ENCODE measurements at regions not wholly inside any gene's neighbourhood (a gene's known extent, or its start where the extent isn't known, plus 50 kb on each side); places are given as distances from the start of the nearest gene placed in this dataset.

- peaks cover 0 to 2% of the 10 kb centered on the region in 2 donors for H3K9me3 ChIP-seq (ENCODE audit: control insufficient read depth in 2 of 2, insufficient read depth in 1 of 2, low read depth in 1 of 2, low read length in 1 of 2)
- no peaks in the 10 kb centered on the region for H3K4me1 ChIP-seq (ENCODE audit: control insufficient read depth in 2 of 2, insufficient read depth in 2 of 2, low read length in 1 of 2)
- no peaks in the 10 kb centered on the region for H3K36me3 ChIP-seq (ENCODE audit: control insufficient read depth in 2 of 2, insufficient read depth in 2 of 2, low read length in 1 of 2)
- WGBS, 2 donors: 64 to 73% methylated on average over 6 of the region's 6 CpGs
- H3K27me3 ChIP-seq (ENCODE audit: control insufficient read depth in 1 of 2, insufficient read depth in 2 of 2, low read length in 2 of 2): no peaks in the 10 kb centered on the region
- no peak overlapping the region for H3K27ac ChIP-seq (ENCODE audit: low read depth in 2 of 2, low read length in 1 of 2)
- H3K4me3 ChIP-seq (ENCODE audit: low read depth in 1 of 2, low read length in 2 of 2): no peak overlapping the region
Observed at GRCh38 chr2:887639-888038, 63.0 kb upstream of the SNTG2 start.

DNA sequence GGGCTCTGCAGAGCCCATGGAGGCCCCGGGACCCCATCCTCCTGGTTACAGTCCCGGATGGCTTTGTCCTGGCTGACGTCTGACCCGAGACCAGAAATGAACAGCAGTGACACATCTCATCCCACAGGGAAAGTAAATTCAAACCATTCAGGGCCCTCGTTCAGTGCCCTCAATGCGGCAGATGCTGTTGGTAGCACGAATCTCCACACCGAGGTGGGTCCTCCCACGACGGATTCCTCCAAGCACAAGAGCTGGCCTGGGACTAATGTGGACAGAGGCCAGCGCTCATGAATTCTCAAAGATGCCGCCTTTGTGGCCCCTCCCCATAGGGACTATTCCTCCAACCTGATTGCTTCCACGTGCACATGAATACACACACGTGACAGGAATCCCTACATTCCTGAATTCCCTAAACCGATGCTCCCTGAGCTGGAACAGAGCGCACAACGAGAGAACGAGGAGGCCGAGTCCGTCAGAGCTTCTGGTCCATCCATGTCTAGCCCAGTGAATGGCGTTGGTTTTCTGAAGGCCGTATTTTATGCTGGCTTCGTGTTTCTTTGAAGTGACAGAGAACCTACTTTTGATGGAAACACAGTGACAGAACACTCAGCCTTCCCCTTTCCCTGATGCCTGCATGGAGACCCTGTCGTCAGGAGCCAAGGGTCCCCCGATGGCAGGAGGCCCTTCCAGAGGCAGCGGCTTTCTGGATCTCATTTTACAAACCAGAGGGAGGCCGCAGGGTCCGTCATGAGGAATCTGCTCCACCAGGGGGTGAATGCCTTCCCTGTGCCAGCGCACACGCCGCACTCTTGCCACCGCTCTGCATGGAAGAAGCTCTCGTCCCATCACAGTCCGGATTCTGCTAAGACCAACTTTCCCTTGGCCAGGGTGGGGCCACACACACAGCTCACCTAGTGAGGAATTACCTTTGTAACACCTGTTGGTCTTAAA is 64.3 kb upstream of the SNTG2 start:
- H3K27me3 ChIP-seq (ENCODE audit: control insufficient read depth in 1 of 2, insufficient read depth in 2 of 2, low read length in 2 of 2): no peaks in the 10 kb centered on the region
- no peaks in the 10 kb centered on the region for H3K4me1 ChIP-seq (ENCODE audit: control insufficient read depth in 2 of 2, insufficient read depth in 2 of 2, low read length in 1 of 2)
- 91 to 93% methylated on average over 34 of the region's 34 CpGs for WGBS, 2 donors

GRCh38 chr2:885230-886071 is 65.2 kb upstream of the SNTG2 start:
- Histone ChIP-seq H3K4me1 (ENCODE audit: control insufficient read depth in 2 of 2, insufficient read depth in 2 of 2, low read length in 1 of 2) (no peaks in the 10 kb centered on the region), H3K27ac (ENCODE audit: low read depth in 2 of 2, low read length in 1 of 2) (no peak overlapping the region), H3K4me3 (ENCODE audit: low read depth in 1 of 2, low read length in 2 of 2) (no peak overlapping the region), H3K27me3 (ENCODE audit: control insufficient read depth in 1 of 2, insufficient read depth in 2 of 2, low read length in 2 of 2) (no peaks in the 10 kb centered on the region), H3K36me3 (ENCODE audit: control insufficient read depth in 2 of 2, insufficient read depth in 2 of 2, low read length in 1 of 2) (no peaks in the 10 kb centered on the region), H3K9me3 (ENCODE audit: control insufficient read depth in 2 of 2, insufficient read depth in 1 of 2, low read depth in 1 of 2, low read length in 1 of 2) (peaks cover 0 to 2% of the 10 kb centered on the region in 2 donors)
- 70% methylated on average over 26 of the region's 26 CpGs for WGBS, 2 donors

More for the DNA sequence above, 64.3 kb upstream of the SNTG2 start:
- Histone ChIP-seq H3K36me3 (ENCODE audit: control insufficient read depth in 2 of 2, insufficient read depth in 2 of 2, low read length in 1 of 2) (no peaks in the 10 kb centered on the region), H3K4me3 (ENCODE audit: low read depth in 1 of 2, low read length in 2 of 2) (no peak overlapping the region), H3K27ac (ENCODE audit: low read depth in 2 of 2, low read length in 1 of 2) (no peak overlapping the region), H3K9me3 (ENCODE audit: control insufficient read depth in 2 of 2, insufficient read depth in 1 of 2, low read depth in 1 of 2, low read length in 1 of 2) (peaks cover 0 to 2% of the 10 kb centered on the region in 2 donors)

DNA sequence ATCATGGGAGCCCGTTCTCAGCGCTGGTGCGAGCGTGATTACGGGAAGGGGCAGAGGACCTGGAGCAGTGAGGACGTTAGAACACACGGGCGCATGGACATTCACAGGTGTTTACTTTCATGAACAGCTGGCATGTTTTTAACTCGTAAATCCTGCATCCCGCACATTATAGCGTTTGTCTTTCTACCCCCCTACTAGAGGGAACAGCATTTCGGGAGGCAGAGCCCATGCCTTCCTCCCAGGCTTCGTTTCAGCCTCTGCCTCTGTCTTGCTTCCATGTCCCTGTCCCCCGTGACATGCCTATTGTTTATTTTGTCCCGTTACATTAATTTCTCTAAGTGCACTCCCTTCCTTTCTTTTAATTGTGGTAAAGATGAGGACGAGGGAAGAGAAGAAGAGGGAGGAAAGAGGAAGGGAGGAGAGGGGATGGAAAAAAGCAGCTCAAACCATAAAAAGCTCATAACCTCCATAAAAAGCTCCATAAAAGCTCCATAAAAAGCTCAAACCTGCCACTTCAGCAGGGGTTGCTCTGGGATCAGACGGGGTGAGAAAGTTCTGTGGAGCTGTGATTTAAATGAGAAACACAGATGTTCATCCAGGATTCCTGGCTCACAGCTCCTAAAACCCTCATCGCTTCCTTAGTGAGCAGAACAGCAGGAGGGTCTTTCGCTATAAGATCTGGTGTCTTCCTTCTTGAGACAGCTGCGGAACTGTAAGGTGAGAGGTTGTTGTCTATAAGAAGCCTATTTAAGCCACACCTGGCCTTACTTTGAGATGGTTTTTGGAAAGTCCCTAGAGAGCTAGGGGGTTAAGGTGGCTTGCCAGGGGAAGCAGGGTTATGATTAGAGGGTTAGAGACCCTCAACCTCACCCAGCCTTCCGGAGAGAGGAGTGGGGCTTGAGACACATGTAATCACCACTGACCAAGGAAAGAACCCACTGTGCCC is 66.6 kb upstream of the SNTG2 start:
- H3K4me1 ChIP-seq (ENCODE audit: control insufficient read depth in 2 of 2, insufficient read depth in 2 of 2, low read length in 1 of 2): no peaks in the 10 kb centered on the region
- H3K9me3 ChIP-seq (ENCODE audit: control insufficient read depth in 2 of 2, insufficient read depth in 1 of 2, low read depth in 1 of 2, low read length in 1 of 2): peaks cover 0 to 2% of the 10 kb centered on the region in 2 donors
- H3K27ac ChIP-seq (ENCODE audit: low read depth in 2 of 2, low read length in 1 of 2): no peak overlapping the region
- H3K4me3 ChIP-seq (ENCODE audit: low read depth in 1 of 2, low read length in 2 of 2): no peak overlapping the region
- WGBS, 2 donors: 51 to 52% methylated on average over 21 of the region's 21 CpGs
- no peaks in the 10 kb centered on the region for H3K36me3 ChIP-seq (ENCODE audit: control insufficient read depth in 2 of 2, insufficient read depth in 2 of 2, low read length in 1 of 2)
- H3K27me3 ChIP-seq (ENCODE audit: control insufficient read depth in 1 of 2, insufficient read depth in 2 of 2, low read length in 2 of 2): no peaks in the 10 kb centered on the region

DNA sequence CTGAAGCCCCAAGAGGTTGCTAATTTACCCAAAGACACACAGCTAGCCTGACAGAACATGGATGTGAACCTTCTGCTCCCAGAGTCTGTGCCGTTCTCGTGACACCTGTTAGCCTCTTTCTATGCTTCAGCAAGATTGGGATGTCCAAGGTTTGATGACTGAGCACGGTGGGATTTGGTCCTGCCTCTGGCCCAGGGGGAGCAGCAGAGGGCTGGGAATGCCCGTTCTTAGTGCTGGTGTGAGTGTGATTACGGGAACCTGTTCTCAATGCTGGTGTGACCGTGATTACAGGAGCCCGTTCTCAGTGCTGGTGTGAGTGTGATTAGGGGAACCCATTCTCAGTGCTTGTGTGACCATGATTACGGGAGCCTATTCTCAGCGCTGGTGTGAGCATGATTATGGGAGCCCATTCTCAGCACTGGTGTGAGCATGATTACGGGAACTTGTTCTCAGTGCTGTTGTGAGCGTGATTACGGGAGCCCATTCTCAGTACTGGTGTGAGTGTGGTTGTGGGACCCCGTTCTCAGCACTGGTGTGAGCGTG is 67.3 kb upstream of the SNTG2 start:
- WGBS, 2 donors: 76 to 82% methylated on average over 14 of the region's 14 CpGs
- H3K4me3 ChIP-seq (ENCODE audit: low read depth in 1 of 2, low read length in 2 of 2): no peak overlapping the region
- H3K4me1 ChIP-seq (ENCODE audit: control insufficient read depth in 2 of 2, insufficient read depth in 2 of 2, low read length in 1 of 2): no peaks in the 10 kb centered on the region
- no peaks in the 10 kb centered on the region for H3K27me3 ChIP-seq (ENCODE audit: control insufficient read depth in 1 of 2, insufficient read depth in 2 of 2, low read length in 2 of 2)
- no peak overlapping the region for H3K27ac ChIP-seq (ENCODE audit: low read depth in 2 of 2, low read length in 1 of 2)
- H3K9me3 ChIP-seq (ENCODE audit: control insufficient read depth in 2 of 2, insufficient read depth in 1 of 2, low read depth in 1 of 2, low read length in 1 of 2): peaks cover 0 to 2% of the 10 kb centered on the region in 2 donors
- no peaks in the 10 kb centered on the region for H3K36me3 ChIP-seq (ENCODE audit: control insufficient read depth in 2 of 2, insufficient read depth in 2 of 2, low read length in 1 of 2)

- H3K9me3 ChIP-seq (ENCODE audit: control insufficient read depth in 2 of 2, insufficient read depth in 1 of 2, low read depth in 1 of 2, low read length in 1 of 2): peaks cover 0 to 2% of the 10 kb centered on the region in 2 donors
Observed at GRCh38 chr2:881204-881918, 69.3 kb upstream of the SNTG2 start.

DNA sequence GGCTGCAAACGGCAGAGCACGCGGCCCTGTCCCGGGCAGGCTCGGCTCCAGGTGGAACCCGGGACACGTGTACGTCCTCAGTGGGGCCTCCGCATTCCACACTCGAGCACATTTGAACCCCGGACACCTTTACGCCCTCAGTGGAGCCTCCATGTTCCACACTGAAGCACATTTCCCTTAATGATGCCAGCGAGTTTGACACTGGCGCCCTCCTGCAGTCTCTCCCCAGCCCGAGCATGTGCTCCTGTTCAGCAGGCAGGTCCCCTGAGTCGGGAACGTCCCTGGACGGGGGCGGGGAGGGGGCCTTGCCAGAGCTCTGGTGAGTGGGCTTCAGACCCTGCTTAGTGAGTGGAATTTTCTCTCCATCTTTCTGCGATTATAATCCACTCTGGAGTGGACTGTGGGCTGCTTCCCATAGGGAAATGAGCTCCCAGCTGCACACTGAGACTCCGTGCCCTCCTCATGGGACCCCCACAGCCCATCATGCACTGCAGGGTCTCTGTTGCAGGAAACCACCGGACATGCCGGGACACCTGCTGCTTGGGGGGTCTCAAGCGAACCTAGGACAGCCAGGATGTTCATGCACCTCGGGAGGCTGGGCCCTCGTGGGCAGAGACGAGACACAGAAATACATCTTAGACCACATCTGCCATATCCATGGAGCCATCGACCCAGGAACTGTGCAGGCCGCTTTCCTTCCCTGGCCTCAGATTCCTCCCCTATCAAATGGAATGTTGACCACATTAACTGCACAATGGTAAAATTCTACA is 70.3 kb upstream of the SNTG2 start:
- H3K27me3 ChIP-seq (ENCODE audit: control insufficient read depth in 1 of 2, insufficient read depth in 2 of 2, low read length in 2 of 2): no peaks in the 10 kb centered on the region
- no peaks in the 10 kb centered on the region for H3K36me3 ChIP-seq (ENCODE audit: control insufficient read depth in 2 of 2, insufficient read depth in 2 of 2, low read length in 1 of 2)
- H3K9me3 ChIP-seq (ENCODE audit: control insufficient read depth in 2 of 2, insufficient read depth in 1 of 2, low read depth in 1 of 2, low read length in 1 of 2): peaks cover 0 to 2% of the 10 kb centered on the region in 2 donors
- H3K27ac ChIP-seq (ENCODE audit: low read depth in 2 of 2, low read length in 1 of 2): no peak overlapping the region
- H3K4me3 ChIP-seq (ENCODE audit: low read depth in 1 of 2, low read length in 2 of 2): no peak overlapping the region
- 87% methylated on average over 29 of the region's 29 CpGs for WGBS, 2 donors
- H3K4me1 ChIP-seq (ENCODE audit: control insufficient read depth in 2 of 2, insufficient read depth in 2 of 2, low read length in 1 of 2): no peaks in the 10 kb centered on the region

More at GRCh38 chr2:881204-881918, 69.3 kb upstream of the SNTG2 start:
- Histone ChIP-seq H3K27ac (ENCODE audit: low read depth in 2 of 2, low read length in 1 of 2) (no peak overlapping the region), H3K36me3 (ENCODE audit: control insufficient read depth in 2 of 2, insufficient read depth in 2 of 2, low read length in 1 of 2) (no peaks in the 10 kb centered on the region), H3K27me3 (ENCODE audit: control insufficient read depth in 1 of 2, insufficient read depth in 2 of 2, low read length in 2 of 2) (no peaks in the 10 kb centered on the region), H3K4me3 (ENCODE audit: low read depth in 1 of 2, low read length in 2 of 2) (no peak overlapping the region), H3K4me1 (ENCODE audit: control insufficient read depth in 2 of 2, insufficient read depth in 2 of 2, low read length in 1 of 2) (no peaks in the 10 kb centered on the region)
- WGBS, 2 donors: 79 to 80% methylated on average over 11 of the region's 11 CpGs

DNA sequence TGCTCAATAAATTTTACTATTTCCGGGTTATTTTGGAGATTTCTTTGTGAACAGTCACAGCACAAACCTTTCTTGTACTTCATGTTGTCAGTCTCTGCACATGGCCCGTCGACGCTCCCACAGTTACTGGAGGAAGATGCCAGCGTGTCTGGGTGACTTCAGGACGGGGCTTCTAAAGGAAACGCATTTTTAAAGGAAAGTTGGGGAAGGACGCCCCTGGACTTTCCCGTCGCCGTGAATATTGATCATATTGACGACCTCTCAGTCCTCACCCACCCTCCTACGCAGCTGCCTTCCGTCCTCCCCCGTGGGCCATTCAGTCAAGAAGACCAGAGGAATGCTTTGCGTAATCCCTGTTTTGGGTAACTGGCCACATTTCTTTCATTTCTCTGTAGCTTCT is 71.1 kb upstream of the SNTG2 start:
- no peak overlapping the region for H3K27ac ChIP-seq (ENCODE audit: low read depth in 2 of 2, low read length in 1 of 2)
- H3K9me3 ChIP-seq (ENCODE audit: control insufficient read depth in 2 of 2, insufficient read depth in 1 of 2, low read depth in 1 of 2, low read length in 1 of 2): peaks cover 0 to 2% of the 10 kb centered on the region in 2 donors
- no peaks in the 10 kb centered on the region for H3K36me3 ChIP-seq (ENCODE audit: control insufficient read depth in 2 of 2, insufficient read depth in 2 of 2, low read length in 1 of 2)
- H3K4me1 ChIP-seq (ENCODE audit: control insufficient read depth in 2 of 2, insufficient read depth in 2 of 2, low read length in 1 of 2): no peaks in the 10 kb centered on the region
- no peaks in the 10 kb centered on the region for H3K27me3 ChIP-seq (ENCODE audit: control insufficient read depth in 1 of 2, insufficient read depth in 2 of 2, low read length in 2 of 2)
- H3K4me3 ChIP-seq (ENCODE audit: low read depth in 1 of 2, low read length in 2 of 2): no peak overlapping the region
- 89 to 91% methylated on average over 16 of the region's 16 CpGs for WGBS, 2 donors

Data from esophagus (tissue), 2 donors.